Fibroblast of skin of back (primary cell): ENCODE measurements at regions not wholly inside any gene's neighbourhood (a gene's known extent, or its start where the extent isn't known, plus 50 kb on each side); places are given as distances from the start of the nearest gene placed in this dataset.

Experiments used
- DNase-seq: peaks from one replicate; pipeline ENCODE4 v3.0.0-alpha.2; 2013

GRCh38 chr6:105901583-105901982 is 184.6 kb upstream of the PRDM1 start:
- DNase-seq, result no peak

GRCh38 chr6:105900125-105900937 is 185.8 kb upstream of the PRDM1 start:
- peak; percentile 58 for DNase-seq

- DNase-seq, result peak; percentile 72
Measured at GRCh38 chr6:105898286-105898685, 187.8 kb upstream of the PRDM1 start.

- DNase-seq, result no peak
Measured at GRCh38 chr6:105897131-105897530, 189.0 kb upstream of the PRDM1 start.

- no peak for DNase-seq
Measured at GRCh38 chr6:105896821-105897095, 189.4 kb upstream of the PRDM1 start.

- no peak for DNase-seq
Measured at GRCh38 chr6:105896052-105896820, 189.9 kb upstream of the PRDM1 start.

- no peak for DNase-seq
Measured at GRCh38 chr6:105894556-105894955, 191.6 kb upstream of the PRDM1 start.

GRCh38 chr6:105893741-105894140 is 192.4 kb upstream of the PRDM1 start:
- no peak for DNase-seq

- no peak for DNase-seq
Measured at GRCh38 chr6:105892577-105893262, 193.4 kb upstream of the PRDM1 start.

- peak; percentile 9 for DNase-seq
Measured at GRCh38 chr6:105890521-105891244, 195.5 kb upstream of the PRDM1 start.

GRCh38 chr6:105889902-105890301 is 196.2 kb upstream of the PRDM1 start:
- DNase-seq, result no peak

- DNase-seq, result no peak
Measured at GRCh38 chr6:105886814-105887544, 199.2 kb upstream of the PRDM1 start.

GRCh38 chr6:105886066-105886813 is 199.9 kb upstream of the PRDM1 start:
- no peak for DNase-seq

- no peak for DNase-seq
Measured at GRCh38 chr6:105884426-105884825, 201.7 kb upstream of the PRDM1 start.

- no peak for DNase-seq
Measured at GRCh38 chr6:105884011-105884410, 202.1 kb upstream of the PRDM1 start.

- DNase-seq, result peak; percentile 9
Measured at GRCh38 chr6:105882828-105883227, 203.3 kb upstream of the PRDM1 start.

- no peak for DNase-seq
Measured at GRCh38 chr6:105882121-105882803, 203.9 kb upstream of the PRDM1 start.

GRCh38 chr6:105881608-105882007 is 204.5 kb upstream of the PRDM1 start:
- DNase-seq, result no peak

GRCh38 chr6:105880030-105880492 is 206.1 kb upstream of the PRDM1 start:
- DNase-seq, result no peak

GRCh38 chr6:105879146-105879545 is 207.0 kb upstream of the PRDM1 start:
- no peak for DNase-seq
